Astrocyte (in vitro differentiated cells and primary cell): ENCODE measurements at regions not wholly inside any gene's neighbourhood (a gene's known extent, or its start where the extent isn't known, plus 50 kb on each side); places are given as distances from the start of the nearest gene placed in this dataset.
"Not testable (repeated sequence)": the region's sequence is repeated elsewhere in the genome, so short reads cannot be mapped to it uniquely, and the experiment has no call there.

Source experiments
- DNase-seq: peaks from one replicate; pipeline ENCODE4 v3.0.0-alpha.2; 2010; ENCODE audit warnings: low read depth
- FAIRE-seq: peaks from 2 replicates; lab custom pipeline; 2011; peaks lifted over from hg19 to GRCh38; lab: Jason Lieb, UNC
- H2AFZ ChIP-seq: 2 replicates; pipeline ENCODE4 v1.6.0; 2012; ENCODE audit warnings: low read depth, low read length, inconsistent platforms
- H3K27ac ChIP-seq: 2 replicates; pipeline ENCODE4 v1.5.1; 2011; ENCODE audit warnings: low read depth, low read length, inconsistent platforms
- H3K27me3 ChIP-seq: 2 replicates; pipeline ENCODE4 v1.6.0; 2011; ENCODE audit warnings: low read length, inconsistent platforms; ENCODE audit not compliant: insufficient read depth
- H3K36me3 ChIP-seq: 2 replicates; pipeline ENCODE4 v1.5.1; 2011; ENCODE audit warnings: low read length, inconsistent platforms; ENCODE audit not compliant: insufficient read depth
- H3K4me1 ChIP-seq: 2 replicates; pipeline ENCODE4 v1.5.1; 2011; ENCODE audit warnings: low read length, inconsistent platforms; ENCODE audit not compliant: insufficient read depth
- H3K4me2 ChIP-seq: 2 replicates; pipeline ENCODE4 v1.6.0; 2012; ENCODE audit warnings: low read length, inconsistent platforms
- H3K4me3 ChIP-seq: 2 replicates; pipeline ENCODE4 v1.5.1; 2011; ENCODE audit warnings: low read depth, mild to moderate bottlenecking, low read length, inconsistent platforms; ENCODE audit not compliant: insufficient read depth
- H3K79me2 ChIP-seq: 2 replicates; pipeline ENCODE4 v1.6.0; 2012; ENCODE audit warnings: mild to moderate bottlenecking, low read length, inconsistent platforms; ENCODE audit not compliant: insufficient read depth
- H3K9ac ChIP-seq: 2 replicates; pipeline ENCODE4 v1.6.0; 2012; ENCODE audit warnings: mild to moderate bottlenecking, low read length, inconsistent platforms
- H3K9me3 ChIP-seq: 2 replicates; pipeline ENCODE4 v1.5.1; 2012; ENCODE audit warnings: low read depth, mild to moderate bottlenecking, low read length, inconsistent platforms; ENCODE audit not compliant: insufficient read depth
- H4K20me1 ChIP-seq: 2 replicates; pipeline ENCODE4 v1.6.0; 2012; ENCODE audit warnings: low read length, inconsistent platforms; ENCODE audit not compliant: insufficient read depth
- H3K27ac Mint-ChIP-seq: one replicate; pipeline ENCODE4 v1.8.0; 2021; ENCODE audit warnings: mild to moderate bottlenecking, mixed read lengths; ENCODE audit not compliant: unreplicated experiment
- H3K27me3 Mint-ChIP-seq: one replicate; pipeline ENCODE4 v1.8.0; 2021; ENCODE audit warnings: low read depth, mixed read lengths; ENCODE audit not compliant: unreplicated experiment
- H3K36me3 Mint-ChIP-seq: one replicate; pipeline ENCODE4 v1.8.0; 2021; ENCODE audit warnings: low read depth, mixed read lengths; ENCODE audit not compliant: unreplicated experiment
- H3K4me1 Mint-ChIP-seq: one replicate; pipeline ENCODE4 v1.8.0; 2021; ENCODE audit warnings: low read depth, mixed read lengths; ENCODE audit not compliant: unreplicated experiment
- H3K4me3 Mint-ChIP-seq: one replicate; pipeline ENCODE4 v1.8.0; 2021; ENCODE audit warnings: mild to moderate bottlenecking, moderate library complexity, mixed read lengths; ENCODE audit not compliant: unreplicated experiment
- H3K9me3 Mint-ChIP-seq: one replicate; pipeline ENCODE4 v1.8.0; 2021; ENCODE audit warnings: mild to moderate bottlenecking, mixed read lengths; ENCODE audit not compliant: unreplicated experiment
- EZH2 ChIP-seq: IDR thresholded peaks from 2 replicates; pipeline ENCODE4 v1.6.1; 2012; ENCODE audit warnings: mild to moderate bottlenecking, low read length, inconsistent platforms; ENCODE audit not compliant: insufficient read depth
- TF ChIP-seq, protein P1 (sequence below): IDR thresholded peaks from 2 replicates; pipeline ENCODE4 v1.5.1; 2011; ENCODE audit warnings: low read depth, mild to moderate bottlenecking, inconsistent platforms, low read length, moderate library complexity; ENCODE audit not compliant: insufficient read depth

DNA sequence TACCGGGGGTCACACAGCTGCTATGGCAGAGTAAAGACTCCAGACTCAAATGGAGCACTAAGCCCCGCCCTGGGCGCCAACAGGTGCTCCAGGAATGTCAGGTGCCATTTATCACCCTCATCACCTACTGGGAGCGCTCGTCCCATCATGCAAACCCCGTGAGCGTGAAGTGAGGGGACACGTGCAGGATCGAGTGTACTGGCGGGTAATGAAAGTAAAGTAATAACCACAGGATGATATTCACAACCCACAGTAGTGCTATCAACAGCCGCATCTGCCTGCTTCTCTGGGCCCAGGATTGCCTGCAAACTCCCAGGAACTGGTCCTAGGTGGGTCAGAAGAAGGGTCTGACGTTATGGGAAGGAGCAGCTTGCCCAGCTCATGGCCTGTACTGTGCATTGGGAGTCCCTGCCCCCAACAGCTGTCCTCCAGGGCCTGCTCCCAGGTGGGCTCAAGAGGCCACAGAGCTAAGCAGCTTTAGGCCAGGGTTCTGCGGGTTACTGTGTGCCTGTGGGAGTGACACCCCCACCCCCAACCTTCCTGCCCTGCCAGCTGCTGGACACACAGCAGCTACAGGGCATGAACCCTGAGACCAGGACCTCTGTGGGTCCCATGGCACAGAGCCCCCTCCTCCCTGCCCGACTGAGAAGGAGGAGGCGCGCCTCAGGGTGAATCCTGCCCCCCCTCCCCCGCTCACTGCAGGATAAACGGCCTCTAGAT is 120.5 kb upstream of the SULF2 start:
- Mint-ChIP-seq H3K9me3 (no peaks in the 10 kb centered on the region), H3K27me3 (peaks cover 28% of the 10 kb centered on the region), H3K27ac (no peak overlapping the region), H3K36me3 (no peaks in the 10 kb centered on the region), H3K4me3 (no peak overlapping the region), H3K4me1 (peaks cover 3% of the 10 kb centered on the region)
- no peak overlapping the region for H3K4me2 ChIP-seq
- no peak overlapping the region for H2AFZ ChIP-seq
- no peaks in the 10 kb centered on the region for H3K79me2 ChIP-seq
- H3K4me1 ChIP-seq: no peaks in the 10 kb centered on the region
- no peaks in the 10 kb centered on the region for H3K9me3 ChIP-seq
- H3K9ac ChIP-seq: no peak overlapping the region
- no peaks in the 10 kb centered on the region for H4K20me1 ChIP-seq
- FAIRE-seq (no peak), DNase-seq (no peak)
- no peak for TF ChIP-seq EZH2
- TF ChIP-seq, protein P1, sequence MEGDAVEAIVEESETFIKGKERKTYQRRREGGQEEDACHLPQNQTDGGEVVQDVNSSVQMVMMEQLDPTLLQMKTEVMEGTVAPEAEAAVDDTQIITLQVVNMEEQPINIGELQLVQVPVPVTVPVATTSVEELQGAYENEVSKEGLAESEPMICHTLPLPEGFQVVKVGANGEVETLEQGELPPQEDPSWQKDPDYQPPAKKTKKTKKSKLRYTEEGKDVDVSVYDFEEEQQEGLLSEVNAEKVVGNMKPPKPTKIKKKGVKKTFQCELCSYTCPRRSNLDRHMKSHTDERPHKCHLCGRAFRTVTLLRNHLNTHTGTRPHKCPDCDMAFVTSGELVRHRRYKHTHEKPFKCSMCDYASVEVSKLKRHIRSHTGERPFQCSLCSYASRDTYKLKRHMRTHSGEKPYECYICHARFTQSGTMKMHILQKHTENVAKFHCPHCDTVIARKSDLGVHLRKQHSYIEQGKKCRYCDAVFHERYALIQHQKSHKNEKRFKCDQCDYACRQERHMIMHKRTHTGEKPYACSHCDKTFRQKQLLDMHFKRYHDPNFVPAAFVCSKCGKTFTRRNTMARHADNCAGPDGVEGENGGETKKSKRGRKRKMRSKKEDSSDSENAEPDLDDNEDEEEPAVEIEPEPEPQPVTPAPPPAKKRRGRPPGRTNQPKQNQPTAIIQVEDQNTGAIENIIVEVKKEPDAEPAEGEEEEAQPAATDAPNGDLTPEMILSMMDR: no peak
- H3K4me3 ChIP-seq: no peak overlapping the region
- H3K36me3 ChIP-seq: no peaks in the 10 kb centered on the region
- no peak overlapping the region for H3K27ac ChIP-seq
- H3K27me3 ChIP-seq: peaks cover 7% of the 10 kb centered on the region

DNA sequence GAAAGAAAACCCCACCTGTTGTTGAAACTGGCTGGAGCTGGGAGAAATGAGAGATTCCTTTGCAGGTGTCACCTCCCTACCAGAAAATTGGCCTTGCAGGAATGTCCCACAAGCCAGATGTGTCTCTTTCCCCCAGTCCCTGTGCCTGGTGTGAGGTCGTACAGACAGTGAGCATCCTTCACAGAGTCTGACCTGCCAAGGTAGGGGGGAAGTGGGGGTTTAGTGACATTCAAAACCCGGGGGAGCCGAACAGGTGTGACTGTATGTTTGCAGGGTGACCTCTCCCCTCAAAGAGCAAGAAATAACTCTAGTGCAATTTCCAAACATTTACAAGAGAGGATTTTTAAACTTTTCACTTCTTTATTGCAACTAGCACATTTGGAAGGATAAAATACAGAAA is 117.7 kb upstream of the SULF2 start:
- not testable (repeated sequence) for DNase-seq, H3K4me3 Mint-ChIP-seq, FAIRE-seq, H3K4me1 Mint-ChIP-seq, H3K79me2 ChIP-seq, H3K36me3 Mint-ChIP-seq, H3K27ac Mint-ChIP-seq, H3K27ac ChIP-seq, H3K36me3 ChIP-seq, H3K9me3 Mint-ChIP-seq, H3K4me2 ChIP-seq, H4K20me1 ChIP-seq, H2AFZ ChIP-seq, H3K9ac ChIP-seq, H3K4me3 ChIP-seq, H3K27me3 ChIP-seq, H3K4me1 ChIP-seq, H3K9me3 ChIP-seq
- peaks cover 23% of the 10 kb centered on the region for H3K27me3 Mint-ChIP-seq

DNA sequence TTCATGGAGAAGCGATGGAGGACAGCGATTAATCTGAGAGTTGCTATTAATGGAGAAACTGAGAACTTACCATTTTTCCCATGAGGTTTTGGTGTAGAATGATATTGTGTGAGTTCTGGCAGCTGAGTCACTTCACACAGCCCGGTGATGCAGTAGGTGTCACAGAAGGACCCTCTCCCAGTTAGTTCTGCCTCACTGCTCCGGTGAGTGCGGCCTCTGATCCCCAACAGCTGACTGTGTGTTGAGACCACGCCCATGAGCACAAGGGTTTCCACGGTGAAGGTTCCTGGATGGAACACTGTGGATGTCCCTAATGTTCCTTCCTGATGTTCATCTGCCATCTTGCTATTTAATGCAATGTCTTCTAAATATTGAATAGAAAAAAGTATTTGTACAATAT is 114.0 kb upstream of the SULF2 start:
- H3K27ac Mint-ChIP-seq, H3K4me3 ChIP-seq, H3K4me3 Mint-ChIP-seq, H4K20me1 ChIP-seq, DNase-seq, H3K27ac ChIP-seq, H3K4me2 ChIP-seq, H3K4me1 Mint-ChIP-seq, H3K9ac ChIP-seq, H2AFZ ChIP-seq, H3K9me3 Mint-ChIP-seq, H3K79me2 ChIP-seq, H3K36me3 ChIP-seq, FAIRE-seq, H3K4me1 ChIP-seq, H3K27me3 ChIP-seq, H3K36me3 Mint-ChIP-seq, H3K9me3 ChIP-seq: not testable (repeated sequence)
- peaks cover 14% of the 10 kb centered on the region for H3K27me3 Mint-ChIP-seq
